Mucosa of gallbladder (tissue), 1 donor: ENCODE measurements at regions not wholly inside any gene's neighbourhood (a gene's known extent, or its start where the extent isn't known, plus 50 kb on each side); places are given as distances from the start of the nearest gene placed in this dataset.
"Not testable (repeated sequence)": the region's sequence is repeated elsewhere in the genome, so short reads cannot be mapped to it uniquely, and the experiment has no call there.

ENCODE experiments used
- DNase-seq: peaks from one replicate; pipeline ENCODE4 v3.0.0-alpha.2; 2020; ENCODE audit warnings: low spot score
- donor health status: DM: no; HTN: no; CAD: no.

DNA sequence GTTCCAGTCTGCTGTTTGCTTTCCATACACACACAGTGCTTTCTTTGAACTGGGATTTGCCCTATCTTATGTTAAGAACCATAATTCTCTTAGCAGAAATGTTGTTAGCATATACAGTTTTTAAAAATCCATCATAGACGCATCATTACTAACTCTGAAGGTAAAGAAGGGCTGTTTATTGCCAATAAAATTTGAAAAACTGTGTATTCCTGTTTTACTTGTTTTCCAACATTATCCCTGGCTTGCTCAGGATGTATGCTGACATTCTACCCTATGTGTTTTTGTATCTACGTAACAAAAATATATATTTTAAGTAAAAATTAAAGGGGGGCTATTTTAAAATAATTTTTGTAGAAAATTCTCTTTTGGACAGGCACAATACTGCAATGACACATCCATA, 857.2 kb downstream of the BRINP3 start:
- no peak for DNase-seq

GRCh38 chr1:189623336-189623735, 854.3 kb downstream of the BRINP3 start:
- DNase-seq: no peak

- DNase-seq: no peak
Measured at GRCh38 chr1:189627427-189627826, 850.2 kb downstream of the BRINP3 start.

- DNase-seq: no peak
Measured at GRCh38 chr1:189628857-189629256, 848.8 kb downstream of the BRINP3 start.

DNA sequence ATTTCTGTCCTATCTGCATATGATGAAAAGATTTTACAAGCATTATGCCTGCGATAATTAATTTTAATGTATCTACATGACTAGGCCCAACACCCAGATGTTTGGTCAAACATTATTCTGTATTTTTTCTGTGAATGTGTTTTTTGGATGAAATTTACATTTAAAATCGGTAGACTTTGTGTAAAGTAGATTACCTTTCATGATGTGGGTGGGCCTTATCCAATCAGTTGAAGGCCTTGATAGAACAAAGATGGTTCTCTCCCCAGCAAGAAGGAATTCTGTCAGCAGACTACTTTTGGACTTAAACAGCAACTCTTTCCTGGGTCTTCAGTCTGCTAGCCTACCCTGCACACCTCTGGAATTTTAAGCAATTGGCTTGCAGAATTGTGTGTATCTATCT, 844.0 kb downstream of the BRINP3 start:
- no peak for DNase-seq

DNA sequence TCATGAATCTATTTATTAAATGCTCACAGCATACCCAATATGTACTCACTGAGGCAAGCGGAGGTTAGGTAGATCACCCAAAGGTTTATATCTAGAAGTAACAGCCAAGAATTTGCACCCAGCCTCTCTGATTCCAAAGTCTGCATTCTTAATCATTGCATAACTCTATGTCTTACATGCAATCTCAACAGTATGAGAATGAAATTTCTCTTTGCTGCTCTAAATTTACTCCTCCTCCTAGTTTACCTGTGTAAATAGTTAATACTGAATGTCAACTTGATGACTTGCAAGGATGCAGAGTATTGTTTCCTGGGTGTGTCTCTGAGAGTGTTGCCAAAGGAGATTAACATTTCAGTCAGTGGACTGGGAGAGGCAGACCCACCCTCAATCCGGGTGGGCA, 840.6 kb downstream of the BRINP3 start:
- DNase-seq: no peak

GRCh38 chr1:189644156-189644555, 833.5 kb downstream of the BRINP3 start:
- not testable (repeated sequence) for DNase-seq

GRCh38 chr1:189644970-189645369, 832.7 kb downstream of the BRINP3 start:
- DNase-seq: no peak

DNA sequence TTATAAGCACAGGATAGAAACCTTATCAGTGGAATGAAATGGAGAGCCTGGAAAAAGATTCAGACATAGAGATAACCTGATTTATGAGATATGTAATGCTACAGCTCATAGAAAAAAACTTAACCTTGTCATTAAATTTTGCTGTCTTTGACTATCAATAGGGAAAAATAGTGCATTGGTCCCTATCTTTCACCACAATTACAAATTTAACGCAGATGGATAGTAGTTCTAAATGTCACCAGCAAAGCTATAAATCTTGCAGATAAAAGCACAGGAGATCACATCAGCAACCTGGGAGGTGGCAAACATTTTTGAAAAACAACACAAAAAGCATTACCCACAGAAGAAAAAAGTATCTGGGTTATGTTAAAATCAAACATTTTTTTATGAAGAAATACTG, 831.6 kb downstream of the BRINP3 start:
- DNase-seq: no peak

DNA sequence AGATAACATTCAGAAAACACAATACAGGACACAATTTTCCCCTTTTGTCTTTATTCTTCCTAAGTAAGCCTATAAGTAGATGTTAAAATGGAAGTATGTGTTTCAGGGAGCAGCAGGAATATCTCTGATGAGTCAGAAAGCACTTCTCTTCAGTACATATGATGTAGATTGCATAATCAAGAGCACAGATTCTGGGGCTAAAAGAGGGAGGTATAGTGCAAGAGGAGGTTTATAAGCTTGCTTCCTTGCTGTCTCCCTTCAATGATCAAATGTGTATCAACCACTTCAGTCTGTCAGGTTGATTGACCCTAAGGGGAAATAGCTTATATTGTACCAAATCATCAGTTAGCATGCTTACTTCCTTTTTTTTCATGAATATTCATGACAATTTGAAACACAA, 822.8 kb downstream of the BRINP3 start:
- no peak for DNase-seq

- no peak for DNase-seq
Measured at GRCh38 chr1:189656628-189657530, 820.8 kb downstream of the BRINP3 start.

- DNase-seq: no peak
Measured at GRCh38 chr1:189657715-189658114, 819.9 kb downstream of the BRINP3 start.

DNA sequence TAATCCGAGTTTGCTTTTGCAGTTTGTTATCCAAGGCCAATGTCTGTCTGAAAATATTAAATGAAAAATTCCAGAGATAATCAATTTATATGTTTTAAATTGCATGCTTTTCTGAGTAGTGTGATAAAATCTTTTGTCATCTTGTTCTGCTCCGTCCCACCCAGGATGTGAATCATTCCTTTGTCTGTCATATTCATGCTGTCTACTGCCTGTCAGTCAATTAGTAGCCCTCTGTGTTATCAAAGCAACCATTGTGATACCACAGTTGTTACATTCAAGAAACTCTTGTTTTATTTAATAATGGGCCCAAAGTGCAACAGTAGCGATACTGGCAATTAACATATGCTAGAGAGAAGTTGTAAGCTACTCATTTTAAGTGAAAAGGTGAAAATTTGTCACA, 819.3 kb downstream of the BRINP3 start:
- no peak for DNase-seq

- no peak for DNase-seq
Measured at GRCh38 chr1:189659731-189660130, 817.9 kb downstream of the BRINP3 start.

- no peak for DNase-seq
Measured at GRCh38 chr1:189662190-189662589, 815.5 kb downstream of the BRINP3 start.

- DNase-seq: no peak
Measured at GRCh38 chr1:189669846-189670245, 807.8 kb downstream of the BRINP3 start.

DNA sequence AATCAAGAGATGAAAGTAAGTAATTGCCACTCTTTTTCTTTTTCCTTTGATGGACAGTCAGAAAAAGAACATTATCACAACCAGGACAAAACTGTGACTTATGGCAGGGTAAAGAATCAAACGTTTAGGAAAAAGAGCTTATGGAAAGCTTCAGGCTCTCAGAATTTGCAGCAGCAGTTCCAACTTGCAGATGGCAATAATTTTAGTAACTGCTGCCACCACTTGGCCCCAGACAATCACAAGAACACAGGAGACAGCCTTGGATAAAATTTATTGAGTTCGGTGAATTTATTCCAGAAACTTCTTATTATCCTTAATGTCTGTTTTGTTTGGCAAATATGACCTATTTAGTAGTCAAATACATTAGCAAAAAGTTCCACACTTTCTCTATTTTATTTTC, 804.4 kb downstream of the BRINP3 start:
- no peak for DNase-seq

- no peak for DNase-seq
Measured at GRCh38 chr1:189675712-189676244, 801.9 kb downstream of the BRINP3 start.

- no peak for DNase-seq
Measured at GRCh38 chr1:189678779-189679178, 798.9 kb downstream of the BRINP3 start.

DNA sequence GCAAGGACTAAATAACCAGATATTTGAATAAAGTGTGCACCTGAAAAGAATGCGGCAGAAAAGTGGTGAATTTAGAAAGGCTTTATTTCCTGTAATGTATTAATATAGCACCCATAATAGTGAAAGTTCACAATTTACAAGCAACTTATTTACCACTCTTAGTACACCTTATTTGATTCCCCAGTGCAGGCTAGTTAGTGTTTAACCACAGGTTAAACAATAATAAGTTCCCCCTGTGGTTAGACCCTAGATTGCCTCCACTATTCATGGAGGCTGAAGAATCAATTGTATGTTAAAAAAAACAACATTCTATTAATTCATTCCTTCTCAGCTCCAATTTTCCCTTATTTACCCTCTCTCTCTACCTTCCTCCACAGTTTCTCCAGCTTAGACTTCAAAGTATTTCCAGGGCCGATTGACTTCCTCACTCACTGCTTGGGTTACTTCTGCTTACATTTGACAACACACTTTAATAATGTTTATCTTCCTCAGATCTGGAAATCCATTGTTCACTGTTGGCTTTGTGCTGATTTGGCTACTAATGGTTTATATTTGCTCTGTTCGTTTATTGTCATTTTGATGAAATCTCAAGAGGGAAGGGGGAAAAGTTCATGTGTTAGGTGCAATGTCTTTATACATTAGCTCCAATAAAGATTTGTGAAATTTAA, 796.3 kb downstream of the BRINP3 start:
- no peak for DNase-seq

GRCh38 chr1:189682591-189682990, 795.1 kb downstream of the BRINP3 start:
- DNase-seq: no peak

DNA sequence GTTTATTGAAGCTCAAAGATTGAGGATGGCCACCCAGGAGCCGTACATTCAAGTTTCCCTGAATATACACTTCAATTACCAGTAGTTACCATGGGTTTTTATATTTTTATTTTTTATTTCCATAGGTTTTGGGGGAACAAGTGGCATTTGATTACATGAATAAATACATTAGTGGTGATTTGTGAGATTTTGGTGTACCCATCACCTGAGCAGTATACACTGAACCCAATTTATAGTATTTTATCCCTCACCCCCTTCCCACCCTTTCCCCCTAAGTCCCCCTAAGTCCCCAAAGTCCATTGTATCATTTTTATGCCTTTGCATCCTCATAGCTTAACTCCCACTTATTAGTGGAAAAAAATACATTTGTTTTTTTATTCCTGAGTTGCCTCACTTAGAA, 791.4 kb downstream of the BRINP3 start:
- DNase-seq: no peak

- no peak for DNase-seq
Measured at GRCh38 chr1:189693140-189693539, 784.5 kb downstream of the BRINP3 start.
